GM13976 (cell line): ENCODE measurements at regions not wholly inside any gene's neighbourhood (a gene's known extent, or its start where the extent isn't known, plus 50 kb on each side); places are given as distances from the start of the nearest gene placed in this dataset.

Source experiments
- DNase-seq: peaks from one replicate; pipeline ENCODE4 v3.0.0; 2012; ENCODE audit warnings: low spot score
- in situ Hi-C: fragments of 300-500 bp; cut with MboI; formaldehyde crosslinking; loops from one replicate; pipeline ENCODE4 v1.12.0; 2022; ENCODE audit warnings: low sequenced_read_pairs, mixed read lengths, inconsistent platforms; ENCODE audit not compliant: unreplicated experiment
- TF ChIP-seq, protein P1 (sequence below): IDR thresholded peaks from 2 replicates; pipeline ENCODE4 v1.5.1; 2012; ENCODE audit warnings: borderline replicate concordance, mild to moderate bottlenecking; ENCODE audit not compliant: insufficient read depth; ENCODE audit errors: extremely low read depth, missing control alignments, control extremely low read depth

DNA sequence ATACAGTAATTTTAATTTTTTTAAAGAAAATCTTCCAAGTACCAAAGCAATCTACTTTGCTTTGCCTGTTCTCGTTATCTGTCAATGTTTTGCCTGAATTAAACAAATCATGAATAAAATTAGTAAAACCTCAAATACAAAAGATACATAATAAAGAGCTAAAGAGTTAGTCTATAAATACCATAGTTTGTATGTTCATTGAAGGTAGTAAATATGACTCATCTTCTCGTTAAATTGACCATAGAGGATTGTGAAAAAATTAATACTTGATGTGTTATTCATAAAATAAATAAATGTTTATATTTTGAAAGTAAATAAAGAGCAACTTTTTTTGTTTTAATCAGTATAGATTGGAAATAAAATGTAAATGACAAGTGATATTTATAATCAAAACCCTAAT is 246.5 kb upstream of the PLSCR5 start:
- DNase-seq = no peak
- TF ChIP-seq, protein P1, sequence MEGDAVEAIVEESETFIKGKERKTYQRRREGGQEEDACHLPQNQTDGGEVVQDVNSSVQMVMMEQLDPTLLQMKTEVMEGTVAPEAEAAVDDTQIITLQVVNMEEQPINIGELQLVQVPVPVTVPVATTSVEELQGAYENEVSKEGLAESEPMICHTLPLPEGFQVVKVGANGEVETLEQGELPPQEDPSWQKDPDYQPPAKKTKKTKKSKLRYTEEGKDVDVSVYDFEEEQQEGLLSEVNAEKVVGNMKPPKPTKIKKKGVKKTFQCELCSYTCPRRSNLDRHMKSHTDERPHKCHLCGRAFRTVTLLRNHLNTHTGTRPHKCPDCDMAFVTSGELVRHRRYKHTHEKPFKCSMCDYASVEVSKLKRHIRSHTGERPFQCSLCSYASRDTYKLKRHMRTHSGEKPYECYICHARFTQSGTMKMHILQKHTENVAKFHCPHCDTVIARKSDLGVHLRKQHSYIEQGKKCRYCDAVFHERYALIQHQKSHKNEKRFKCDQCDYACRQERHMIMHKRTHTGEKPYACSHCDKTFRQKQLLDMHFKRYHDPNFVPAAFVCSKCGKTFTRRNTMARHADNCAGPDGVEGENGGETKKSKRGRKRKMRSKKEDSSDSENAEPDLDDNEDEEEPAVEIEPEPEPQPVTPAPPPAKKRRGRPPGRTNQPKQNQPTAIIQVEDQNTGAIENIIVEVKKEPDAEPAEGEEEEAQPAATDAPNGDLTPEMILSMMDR = no peak
- in situ Hi-C loops = no loop called here

DNA sequence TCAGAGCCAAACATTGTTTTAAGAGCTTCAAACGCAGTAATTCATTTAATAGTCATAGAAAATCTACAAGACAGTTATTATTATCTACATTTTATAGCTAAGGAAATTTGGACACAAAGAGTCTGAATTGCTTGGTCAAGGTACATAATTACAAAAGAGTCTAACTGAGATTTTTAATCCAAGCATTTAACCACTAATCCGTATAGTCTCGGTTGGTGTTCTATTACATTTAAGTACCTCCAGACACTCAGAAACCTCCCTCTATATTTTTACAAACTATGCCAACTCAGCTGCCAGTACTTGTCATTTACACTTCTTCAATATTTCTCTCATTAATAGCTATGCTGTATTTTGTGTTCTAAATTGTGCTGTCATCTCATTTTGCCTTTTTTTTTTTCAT is 240.2 kb upstream of the PLSCR5 start:
- in situ Hi-C loops = no loop called here
- no peak for DNase-seq
- TF ChIP-seq, protein P1 = no peak

DNA sequence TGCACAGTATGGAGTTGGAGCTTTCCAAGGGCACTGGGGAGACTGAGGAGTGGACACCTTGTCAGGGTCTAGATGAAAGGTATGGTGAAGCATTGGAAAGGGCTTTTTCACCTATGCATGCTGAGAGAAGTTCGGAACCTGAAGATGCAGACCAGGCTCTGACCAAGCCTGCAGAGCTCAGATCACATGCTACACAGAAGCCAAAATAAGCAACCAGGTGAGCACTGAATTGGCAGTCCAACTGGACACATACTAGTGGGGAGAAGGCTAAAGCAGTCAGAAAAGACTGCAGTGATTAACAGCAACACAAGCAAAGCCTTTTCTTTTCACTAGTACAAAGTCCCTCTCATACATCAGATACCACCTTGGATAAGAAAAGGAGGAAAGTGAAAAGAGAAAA is 238.3 kb upstream of the PLSCR5 start:
- TF ChIP-seq, protein P1 = no peak
- in situ Hi-C loops = no loop called here
- no peak for DNase-seq

DNA sequence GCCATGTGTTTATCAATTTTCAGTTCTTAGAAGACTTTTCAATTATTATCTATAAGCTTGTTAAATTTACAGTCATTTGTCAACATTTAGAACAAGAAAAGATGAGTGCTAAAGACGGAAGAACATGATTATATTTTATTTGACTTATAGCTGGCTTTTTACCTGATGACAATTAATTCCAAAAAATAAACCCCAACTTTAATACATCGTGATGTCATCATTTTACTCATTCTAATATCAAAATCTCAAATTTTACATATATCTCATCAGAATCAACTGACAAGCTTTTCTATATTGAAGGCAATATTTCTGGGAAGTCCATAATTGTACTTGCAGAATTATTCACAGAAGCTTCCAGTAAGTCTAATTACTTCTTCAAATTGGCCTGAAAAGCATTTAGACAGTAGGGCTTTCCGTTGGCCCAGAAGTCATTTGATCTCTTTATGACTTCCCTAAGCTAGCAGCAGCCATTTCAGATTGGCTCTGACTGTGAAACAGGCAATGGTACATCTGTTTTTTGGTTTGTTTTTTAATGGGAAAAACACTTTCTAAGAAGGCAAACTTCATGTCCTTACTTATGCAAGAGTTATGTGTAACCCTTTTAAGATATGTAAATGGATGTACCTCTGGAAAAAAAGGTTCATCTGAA is 234.7 kb upstream of the PLSCR5 start:
- in situ Hi-C loops = no loop called here
- no peak for DNase-seq
- TF ChIP-seq, protein P1 = no peak

DNA sequence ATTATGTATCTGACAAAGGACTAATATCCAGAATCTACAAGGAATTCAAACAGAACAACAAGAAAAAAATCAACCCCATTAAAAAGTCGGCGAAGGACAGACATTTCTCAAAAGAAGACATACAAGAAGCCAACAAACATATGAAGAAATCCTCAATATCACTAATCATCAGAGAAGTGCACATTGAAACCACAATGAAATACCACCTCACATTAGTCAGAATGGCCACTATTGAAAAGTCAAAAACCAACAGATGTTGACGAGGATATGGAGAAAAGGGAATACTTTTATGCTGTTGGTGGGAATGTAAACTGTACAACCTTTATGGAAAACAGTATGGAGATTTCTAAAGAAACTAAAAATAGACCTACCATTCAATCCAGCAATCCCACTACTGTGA is 233.1 kb upstream of the PLSCR5 start:
- TF ChIP-seq, protein P1 = no peak
- DNase-seq = no peak
- in situ Hi-C loops = no loop called here

DNA sequence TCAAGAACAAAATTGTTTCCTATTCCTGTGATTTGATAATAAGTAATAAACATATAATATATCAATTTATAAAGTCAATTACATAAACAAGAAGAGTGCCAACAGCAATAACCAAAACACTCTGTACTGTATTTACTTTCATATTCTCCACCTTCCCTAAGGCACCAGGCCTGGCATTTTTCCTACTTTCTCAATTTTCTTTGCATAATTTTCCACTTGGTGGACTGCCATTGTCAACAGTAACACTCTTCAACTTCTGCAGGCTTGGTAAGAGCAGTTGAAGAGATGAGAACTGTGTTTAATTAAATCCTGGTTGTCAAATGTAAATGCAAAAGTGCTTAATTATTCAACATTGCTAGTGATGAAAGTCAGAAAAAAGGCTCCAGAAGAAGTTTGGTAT is 229.8 kb upstream of the PLSCR5 start:
- in situ Hi-C loops = no loop called here
- no peak for DNase-seq
- TF ChIP-seq, protein P1 = no peak
